Islet of Langerhans (tissue), 1 donor: ENCODE measurements at regions not wholly inside any gene's neighbourhood (a gene's known extent, or its start where the extent isn't known, plus 50 kb on each side); places are given as distances from the start of the nearest gene placed in this dataset.

Source experiments
- FAIRE-seq: peaks from one replicate; lab custom pipeline; 2011; peaks lifted over from hg19 to GRCh38; lab: Jason Lieb, UNC

GRCh38 chr12:90074086-90074485 lies 365.4 kb upstream of the ATP2B1 start:
- no peak for FAIRE-seq

- no peak for FAIRE-seq
Measured at GRCh38 chr12:90071996-90072395, 363.4 kb upstream of the ATP2B1 start.

DNA sequence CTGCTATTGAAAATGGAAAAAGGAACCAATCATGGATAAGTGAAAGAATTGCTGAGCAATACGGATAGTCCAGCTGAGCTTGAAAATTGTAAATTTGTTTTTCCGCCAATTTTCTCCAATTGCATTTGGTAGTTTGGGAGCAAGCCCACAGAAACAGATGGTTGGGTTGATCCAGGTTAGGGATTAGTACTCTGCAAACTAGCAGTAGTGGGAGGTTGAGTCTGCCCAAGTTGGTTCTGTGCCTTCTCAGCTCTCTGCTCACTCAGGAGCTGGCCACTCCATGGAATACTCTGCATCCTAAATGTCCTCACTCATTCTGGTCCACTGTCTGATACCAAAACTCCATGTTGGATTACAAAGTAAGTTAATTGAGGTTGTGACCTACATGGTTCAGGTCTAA lies 361.1 kb upstream of the ATP2B1 start:
- FAIRE-seq = no peak

DNA sequence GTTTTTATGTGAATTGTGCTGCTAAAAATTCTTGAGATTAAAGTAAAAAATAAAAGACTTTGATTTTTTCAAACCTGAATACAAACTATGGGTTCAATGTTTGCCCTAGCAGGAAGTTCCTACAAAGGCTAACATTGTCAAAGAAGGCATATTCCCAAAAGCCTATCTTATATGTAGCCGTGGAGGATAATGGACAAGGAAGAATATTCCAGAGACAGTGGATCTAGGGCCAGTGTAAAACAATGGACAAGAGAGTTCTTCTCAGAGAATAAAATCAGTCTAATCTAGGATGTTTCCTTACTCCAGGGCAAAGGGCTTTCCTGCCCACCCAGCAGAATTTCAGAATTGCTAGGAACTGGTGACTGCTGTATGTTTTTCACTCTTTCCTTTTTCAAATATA lies 359.2 kb upstream of the ATP2B1 start:
- no peak for FAIRE-seq

- peak; percentile 69 for FAIRE-seq
Measured at GRCh38 chr12:90064852-90065801, 356.5 kb upstream of the ATP2B1 start.

DNA sequence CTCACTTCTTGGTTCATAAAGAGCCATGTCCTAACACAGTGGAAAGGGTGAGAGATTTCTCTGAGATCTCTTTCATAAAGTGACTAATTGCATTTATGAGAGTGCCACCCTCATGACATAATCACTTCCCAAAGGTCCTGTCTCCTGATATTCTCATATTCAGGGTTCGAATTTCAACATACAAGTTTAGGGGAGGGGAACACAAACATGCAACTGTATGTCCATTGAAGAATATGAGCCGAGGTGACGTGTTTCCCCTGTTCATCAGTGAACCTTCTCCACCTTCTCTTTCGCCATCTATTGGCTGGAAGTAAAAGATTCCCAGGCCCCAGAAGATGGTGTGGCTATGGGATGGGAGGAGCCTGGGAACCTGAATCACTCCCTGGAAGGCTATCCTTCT lies 354.2 kb upstream of the ATP2B1 start:
- no peak for FAIRE-seq

- no peak for FAIRE-seq
Measured at GRCh38 chr12:90061809-90062208, 353.2 kb upstream of the ATP2B1 start.

- no peak for FAIRE-seq
Measured at GRCh38 chr12:90060031-90060430, 351.4 kb upstream of the ATP2B1 start.

DNA sequence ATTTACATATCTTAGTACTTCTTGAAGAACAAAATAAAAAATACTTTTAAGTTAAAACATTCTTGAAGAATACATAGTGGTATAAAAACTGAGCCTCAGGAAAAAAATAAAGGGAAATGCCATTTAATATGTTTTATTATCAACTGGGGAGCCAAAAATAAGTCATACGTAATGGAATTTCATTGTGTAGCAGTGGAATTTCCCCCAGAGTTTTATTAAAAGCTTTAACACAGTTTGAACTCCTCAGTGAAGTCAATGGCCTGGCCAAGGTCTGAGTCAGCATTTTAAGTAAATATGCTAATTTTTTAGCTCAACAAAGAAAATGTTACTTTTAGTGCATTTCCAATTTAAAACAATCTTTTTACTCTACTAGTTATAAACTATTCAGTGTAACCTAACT lies 350.1 kb upstream of the ATP2B1 start:
- FAIRE-seq = no peak

GRCh38 chr12:90055071-90055470 lies 346.4 kb upstream of the ATP2B1 start:
- FAIRE-seq = no peak

- FAIRE-seq = no peak
Measured at GRCh38 chr12:90048918-90049317, 340.3 kb upstream of the ATP2B1 start.

GRCh38 chr12:90045559-90045958 lies 336.9 kb upstream of the ATP2B1 start:
- FAIRE-seq = no peak

GRCh38 chr12:90044069-90044468 lies 335.4 kb upstream of the ATP2B1 start:
- FAIRE-seq = no peak

GRCh38 chr12:90042920-90043641 lies 334.4 kb upstream of the ATP2B1 start:
- no peak for FAIRE-seq

DNA sequence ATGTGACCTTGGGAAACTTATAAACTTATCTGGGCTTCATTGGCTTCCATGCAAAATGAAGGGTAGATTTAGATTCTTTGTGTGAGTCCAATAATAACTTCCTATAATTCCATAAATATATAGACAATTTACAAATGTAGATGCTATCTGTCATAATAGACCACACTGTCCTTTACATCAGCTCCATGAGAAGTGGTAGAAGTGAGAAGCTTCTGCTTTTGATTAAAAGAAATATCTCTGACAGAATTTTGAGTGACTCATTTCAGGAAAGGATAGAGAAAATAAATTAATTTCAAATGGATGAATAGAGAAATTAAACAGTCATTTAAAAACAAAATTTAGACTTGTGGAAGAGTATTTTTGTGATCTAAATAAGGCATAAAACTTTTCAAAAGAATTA lies 329.7 kb upstream of the ATP2B1 start:
- FAIRE-seq = no peak

- no peak for FAIRE-seq
Measured at GRCh38 chr12:90037740-90038139, 329.1 kb upstream of the ATP2B1 start.

DNA sequence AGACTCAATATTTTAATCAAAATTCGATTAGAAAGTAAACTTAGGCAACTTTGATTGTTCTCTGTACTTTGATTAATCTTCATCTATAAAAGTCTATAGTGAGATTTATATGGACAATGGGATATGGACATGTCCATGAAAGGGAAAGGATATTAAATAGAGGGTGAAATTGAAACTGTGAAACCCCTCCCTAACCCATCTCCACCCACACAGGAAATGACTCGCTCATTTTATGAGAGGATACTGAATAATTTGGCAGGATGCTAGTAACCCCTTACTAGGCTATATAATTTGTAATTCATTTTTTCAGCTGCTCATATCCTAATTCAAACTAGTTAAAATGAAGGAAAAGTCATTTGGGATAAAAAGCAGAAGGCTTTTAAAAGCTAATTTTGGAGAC lies 328.0 kb upstream of the ATP2B1 start:
- no peak for FAIRE-seq

DNA sequence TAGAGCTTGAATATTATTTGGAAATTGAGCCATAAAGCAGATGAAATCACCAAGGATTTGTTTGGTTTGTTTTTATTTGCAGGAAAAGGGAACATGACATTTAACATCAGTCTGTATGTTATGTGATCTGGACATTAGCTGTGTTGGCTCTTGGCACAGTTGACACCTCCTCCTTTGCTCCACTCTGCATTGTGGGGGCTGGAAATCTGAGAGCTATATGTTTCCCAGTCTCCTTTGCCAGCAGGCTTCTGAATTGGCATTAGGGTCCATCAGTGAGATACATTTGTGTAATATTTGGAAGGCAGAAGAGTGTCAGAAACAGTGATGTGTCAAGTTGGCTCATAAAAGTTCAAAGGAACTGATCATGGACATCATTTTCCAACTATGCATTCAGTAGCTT lies 322.1 kb upstream of the ATP2B1 start:
- FAIRE-seq = no peak

DNA sequence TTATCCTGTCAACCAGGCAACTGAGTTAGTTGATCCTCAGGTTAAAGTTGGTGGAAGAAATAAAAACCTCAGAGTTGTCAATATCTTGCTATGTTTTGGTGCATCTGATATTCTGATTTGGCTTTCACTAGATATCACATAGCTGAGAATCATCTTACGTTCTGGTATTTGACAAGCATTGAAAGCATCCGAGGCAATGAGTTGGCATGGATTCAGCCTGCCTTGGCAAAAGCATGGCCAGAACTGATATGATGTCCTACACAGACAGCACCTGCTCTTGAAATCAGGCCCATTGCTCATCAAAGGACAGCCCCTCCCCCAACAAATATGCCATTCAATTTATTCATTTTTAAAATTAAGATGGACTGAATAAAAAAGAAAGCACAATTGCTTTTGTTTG lies 320.7 kb upstream of the ATP2B1 start:
- no peak for FAIRE-seq

GRCh38 chr12:90028635-90029051 lies 320.0 kb upstream of the ATP2B1 start:
- FAIRE-seq = peak; percentile 91

- FAIRE-seq = no peak
Measured at GRCh38 chr12:90027889-90028634, 319.4 kb upstream of the ATP2B1 start.

GRCh38 chr12:90027041-90027440 lies 318.4 kb upstream of the ATP2B1 start:
- FAIRE-seq = no peak

DNA sequence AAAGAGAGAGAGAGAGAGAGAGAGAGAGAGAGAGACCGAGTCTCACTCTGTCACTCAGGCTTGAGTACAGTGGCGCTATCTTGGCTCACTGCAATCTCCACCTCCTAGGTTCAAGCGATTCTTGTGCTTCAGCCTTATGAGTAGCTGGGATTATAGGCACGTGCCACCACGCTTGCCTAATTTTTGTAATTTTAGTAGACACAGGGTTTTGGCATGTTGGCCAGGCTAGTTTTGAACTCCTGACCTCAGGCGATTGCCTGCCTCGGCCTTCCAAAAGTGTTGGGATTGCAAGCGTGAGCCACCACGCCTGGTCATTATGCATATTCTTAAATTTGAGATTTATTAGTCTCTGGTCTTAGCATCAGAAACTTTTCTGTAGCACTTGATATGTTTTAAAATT lies 317.9 kb upstream of the ATP2B1 start:
- FAIRE-seq = no peak
